ENCODE measurements at regions not wholly inside any gene's neighbourhood (a gene's known extent, or its start where the extent isn't known, plus 50 kb on each side); places are given as distances from the start of the nearest gene placed in this dataset.

GRCh38 chr1:29912425-29912824, 676.1 kb downstream of the PTPRU start:
- TF ChIP-seq CTCF (IDR thresholded peaks at IDR 0.05 in 8 of 11, conservative IDR thresholded peaks at IDR 0.05 in 3 of 11) (no peak), POLR2A (IDR thresholded peaks at IDR 0.05) (no peak)

All from spleen (tissue), 7 donors.